ENCODE measurements at regions not wholly inside any gene's neighbourhood (a gene's known extent, or its start where the extent isn't known, plus 50 kb on each side); places are given as distances from the start of the nearest gene placed in this dataset.
"Not testable (repeated sequence)": the region's sequence is repeated elsewhere in the genome, so short reads cannot be mapped to it uniquely, and the experiment has no call there.

GRCh38 chr2:210730672-210731071, 174.3 kb downstream of the CPS1 start:
- no peak for DNase-seq (ENCODE audit: low read depth in 2 of 2)

DNA sequence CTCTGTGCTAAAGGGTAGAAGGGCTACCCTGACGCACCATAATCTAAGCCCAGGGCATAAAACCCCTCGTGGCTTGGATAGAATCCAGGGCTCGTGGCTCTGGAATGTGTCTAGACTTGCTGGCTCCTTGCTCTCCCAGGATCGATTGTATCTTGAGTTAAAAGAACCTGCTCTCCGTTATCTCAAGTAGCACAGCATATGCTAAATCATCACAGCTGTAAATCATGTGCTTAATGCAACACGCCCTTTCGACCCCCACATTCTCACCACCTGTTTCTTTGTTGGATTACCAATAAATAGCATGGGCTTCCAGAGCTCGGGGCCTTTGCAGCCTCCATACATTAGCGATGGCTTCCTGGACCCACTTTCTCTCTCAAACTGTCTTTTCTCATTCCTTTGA, 190.4 kb downstream of the CPS1 start:
- DNase-seq (ENCODE audit: low read depth in 2 of 2), result not testable (repeated sequence)

DNA sequence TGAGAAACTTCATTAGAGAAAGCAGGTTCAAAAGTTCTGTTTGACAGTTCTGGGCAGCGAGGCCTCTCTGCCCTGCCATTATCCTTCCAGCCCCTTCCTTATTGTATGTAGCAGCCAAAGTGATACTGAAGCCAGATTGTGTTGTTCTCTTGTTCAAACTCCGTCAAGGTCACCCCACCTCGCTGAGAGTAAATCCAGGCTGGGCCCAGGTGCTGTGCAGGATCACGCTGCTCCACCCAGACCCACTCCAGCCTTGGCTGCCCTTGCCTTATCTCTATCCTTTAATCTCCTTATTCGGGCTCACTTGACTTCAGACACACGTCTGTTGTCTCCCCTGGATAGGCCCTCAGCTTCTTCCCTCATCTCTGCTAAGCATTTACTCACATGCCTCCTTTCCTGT, 196.1 kb downstream of the CPS1 start:
- no peak for DNase-seq (ENCODE audit: low read depth in 2 of 2)

- DNase-seq (ENCODE audit: low read depth in 2 of 2), result no peak
Measured at GRCh38 chr2:210753386-210753785, 197.0 kb downstream of the CPS1 start.

DNA sequence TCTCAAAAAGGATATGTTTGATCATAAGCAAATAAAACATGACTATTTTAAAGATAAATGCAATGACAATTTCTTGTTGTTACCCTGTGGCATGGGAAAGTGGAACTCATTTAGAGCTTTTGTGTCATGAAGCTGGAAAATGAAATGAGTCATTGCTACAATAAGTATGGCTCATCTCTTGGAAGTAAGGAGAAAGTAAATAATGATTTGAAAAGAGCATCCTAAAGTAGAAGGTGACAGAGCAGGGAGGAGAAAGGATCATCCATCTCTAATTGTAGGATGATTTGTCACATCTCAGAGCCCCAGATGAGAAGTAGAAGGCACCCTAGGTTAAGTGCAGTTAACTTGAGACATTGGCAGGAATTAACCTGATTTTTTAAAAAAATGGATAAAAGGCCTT, 200.5 kb downstream of the CPS1 start:
- no peak for DNase-seq (ENCODE audit: low read depth in 2 of 2)

- no peak for DNase-seq (ENCODE audit: low read depth in 2 of 2)
Measured at GRCh38 chr2:210762604-210763588, 206.5 kb downstream of the CPS1 start.

- DNase-seq (ENCODE audit: low read depth in 2 of 2), result no peak
Measured at GRCh38 chr2:210768329-210768910, 212.0 kb downstream of the CPS1 start.

- DNase-seq (ENCODE audit: low read depth in 2 of 2), result no peak
Measured at GRCh38 chr2:210776756-210777155, 220.4 kb downstream of the CPS1 start.

GRCh38 chr2:210782222-210782621, 225.8 kb downstream of the CPS1 start:
- DNase-seq (ENCODE audit: low read depth in 2 of 2), result no peak

- not testable (repeated sequence) for DNase-seq (ENCODE audit: low read depth in 2 of 2)
Measured at GRCh38 chr2:210787831-210788230, 231.4 kb downstream of the CPS1 start.

DNA sequence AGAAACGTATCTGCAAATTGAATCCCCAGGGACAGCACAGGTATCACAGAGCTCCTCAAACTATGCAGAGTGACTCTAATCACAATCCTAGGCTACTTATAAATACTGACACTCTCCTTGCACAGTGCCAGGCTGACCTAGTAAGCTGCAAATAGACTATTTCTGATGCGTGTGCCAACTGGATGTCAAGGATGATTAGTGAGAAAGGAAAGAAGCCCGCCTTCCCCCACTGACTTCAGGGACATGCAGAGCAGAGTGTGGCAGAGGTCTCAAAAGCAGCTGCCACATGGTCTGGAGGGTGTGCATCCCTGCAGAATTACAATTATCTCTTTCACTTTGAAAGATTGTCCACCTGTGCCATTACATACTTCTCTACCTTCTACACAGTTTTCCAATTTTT, 235.6 kb downstream of the CPS1 start:
- no peak for DNase-seq (ENCODE audit: low read depth in 2 of 2)

DNA sequence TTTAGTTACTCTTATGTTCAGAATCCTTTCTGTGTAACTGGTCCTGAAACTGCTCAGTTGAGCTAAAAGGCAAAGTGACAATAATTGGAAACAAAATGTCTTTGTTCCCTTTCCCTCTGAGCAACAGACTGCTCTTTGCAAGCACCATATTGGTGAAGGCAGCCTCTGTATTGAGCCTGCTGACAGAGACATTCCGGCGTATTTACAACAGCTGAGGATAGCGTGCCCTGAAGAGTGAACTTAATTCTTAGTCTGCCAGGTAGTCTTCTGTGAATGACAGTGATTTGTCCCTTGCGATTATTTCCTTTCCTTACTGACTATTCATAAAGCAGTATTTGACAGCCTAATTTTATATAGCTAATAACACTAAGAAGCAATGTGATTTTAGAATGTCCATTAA, 239.1 kb downstream of the CPS1 start:
- DNase-seq (ENCODE audit: low read depth in 2 of 2), result no peak

DNA sequence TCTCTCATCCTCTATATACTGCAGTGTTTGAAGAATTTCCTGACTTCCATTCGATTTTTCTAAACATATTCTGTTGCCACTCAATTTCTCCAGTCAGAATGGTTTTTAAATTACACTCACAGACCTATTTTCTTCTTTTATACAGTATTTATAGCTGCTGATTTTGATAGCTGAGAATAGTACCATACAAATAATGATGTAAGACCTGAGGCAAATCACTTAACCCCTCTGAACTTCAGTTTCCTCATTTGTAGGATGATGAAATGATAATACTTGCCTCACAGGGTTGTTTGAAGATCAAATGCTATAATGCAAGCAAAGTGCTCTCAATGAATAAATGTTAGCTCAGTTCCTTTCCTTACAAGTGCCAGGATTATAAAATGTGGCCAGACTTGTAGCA, 241.8 kb downstream of the CPS1 start:
- DNase-seq (ENCODE audit: low read depth in 2 of 2), result no peak

- DNase-seq (ENCODE audit: low read depth in 2 of 2), result no peak
Measured at GRCh38 chr2:210814251-210815025, 258.0 kb downstream of the CPS1 start.

DNA sequence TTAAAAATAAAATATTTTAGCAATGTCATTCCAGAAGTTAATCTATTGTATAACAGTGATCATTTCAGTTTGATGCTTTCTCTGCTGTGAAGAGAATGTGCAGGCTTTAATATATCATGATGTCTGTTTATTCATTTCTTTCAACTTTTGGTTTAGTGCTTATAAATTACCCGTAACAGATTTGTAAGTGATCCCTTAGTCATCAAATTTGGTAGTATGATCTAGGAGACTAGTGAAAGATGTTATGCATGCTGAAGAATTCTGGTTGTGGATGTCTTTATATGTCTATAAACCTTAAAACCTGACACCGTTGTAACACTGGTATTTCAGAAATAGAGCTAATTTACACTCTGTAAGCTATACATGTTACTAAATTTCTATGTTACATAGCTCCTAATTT, 260.4 kb downstream of the CPS1 start:
- DNase-seq (ENCODE audit: low read depth in 2 of 2), result no peak

DNA sequence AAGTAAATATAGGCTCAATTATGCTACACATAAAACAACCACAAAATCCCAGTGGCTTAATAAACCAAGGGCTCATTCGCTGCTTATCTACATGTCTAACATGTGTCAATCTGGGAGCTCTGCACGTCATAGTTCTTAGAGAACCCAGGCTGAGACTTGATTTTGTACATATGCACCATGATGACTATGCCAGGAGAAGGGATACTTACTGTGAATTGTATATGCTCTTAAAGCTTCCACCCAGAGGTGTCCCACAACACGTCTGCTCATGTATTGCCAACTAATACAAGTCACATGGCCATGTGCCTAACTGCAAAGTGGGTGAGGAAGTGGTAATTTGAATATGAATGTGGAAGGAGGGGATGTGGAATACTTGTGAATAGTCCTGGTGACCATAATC, 262.1 kb downstream of the CPS1 start:
- no peak for DNase-seq (ENCODE audit: low read depth in 2 of 2)

DNA sequence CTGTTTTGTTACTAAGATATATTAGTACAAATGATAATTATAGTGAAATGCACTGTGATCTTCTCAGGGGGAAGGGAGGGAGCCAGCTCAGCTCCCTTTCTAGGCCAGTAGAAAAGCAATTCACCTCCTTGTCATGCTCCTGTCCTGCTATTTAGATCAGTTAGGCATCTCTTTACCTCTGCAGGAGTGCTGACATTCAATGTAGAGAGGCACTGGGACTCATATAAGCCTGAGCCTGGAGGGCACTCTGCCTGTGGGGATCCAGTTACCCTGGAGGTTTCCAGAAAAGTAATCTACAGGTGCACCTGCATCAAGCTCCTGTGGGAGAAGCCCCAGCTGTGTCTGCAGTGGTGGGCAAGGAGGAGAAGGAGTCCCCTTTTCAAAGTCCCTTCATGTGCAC, 277.0 kb downstream of the CPS1 start:
- no peak for DNase-seq (ENCODE audit: low read depth in 2 of 2)

- DNase-seq (ENCODE audit: low read depth in 2 of 2), result no peak
Measured at GRCh38 chr2:210839034-210839433, 282.6 kb downstream of the CPS1 start.

GRCh38 chr2:210839450-210839849, 283.1 kb downstream of the CPS1 start:
- DNase-seq (ENCODE audit: low read depth in 2 of 2), result no peak

DNA sequence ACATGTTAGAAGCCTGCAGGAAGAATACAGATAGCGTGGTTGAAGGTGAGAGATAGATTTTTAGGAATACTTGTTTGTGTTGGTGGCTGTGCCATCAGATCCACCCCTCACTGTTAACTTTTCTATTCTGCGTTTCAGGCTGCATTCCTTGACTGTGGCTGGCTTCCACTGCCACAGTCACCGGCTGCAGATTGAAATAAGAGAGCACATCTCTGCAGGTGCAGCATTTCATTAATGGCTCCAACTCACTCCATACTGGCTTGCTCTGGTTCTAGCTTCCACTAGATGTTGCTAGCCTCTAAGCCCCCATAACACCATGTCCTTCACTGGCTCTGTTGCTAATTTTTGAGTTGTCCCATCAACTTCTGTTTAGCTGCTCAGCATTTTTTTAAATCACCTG, 286.5 kb downstream of the CPS1 start:
- no peak for DNase-seq (ENCODE audit: low read depth in 2 of 2)

DNA sequence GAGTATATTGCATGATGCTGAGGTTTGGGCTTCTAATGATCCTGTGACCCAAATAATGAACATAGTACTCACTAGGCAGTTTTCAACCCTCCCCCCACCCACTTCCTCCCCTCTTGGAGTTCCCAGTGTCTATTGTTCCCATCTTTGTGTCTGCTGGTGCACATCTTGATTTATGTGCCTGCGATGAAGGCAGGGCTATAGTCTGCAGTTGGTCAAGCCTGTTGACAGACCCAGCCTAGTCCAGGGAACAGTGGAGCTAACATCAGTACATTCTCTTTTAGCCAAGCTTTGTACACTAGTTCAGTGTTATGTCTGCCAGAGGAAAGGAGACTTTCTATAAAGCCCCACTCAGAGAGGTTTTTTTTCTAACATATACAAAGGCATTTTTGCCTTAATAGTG, 287.6 kb downstream of the CPS1 start:
- DNase-seq (ENCODE audit: low read depth in 2 of 2), result no peak

DNA sequence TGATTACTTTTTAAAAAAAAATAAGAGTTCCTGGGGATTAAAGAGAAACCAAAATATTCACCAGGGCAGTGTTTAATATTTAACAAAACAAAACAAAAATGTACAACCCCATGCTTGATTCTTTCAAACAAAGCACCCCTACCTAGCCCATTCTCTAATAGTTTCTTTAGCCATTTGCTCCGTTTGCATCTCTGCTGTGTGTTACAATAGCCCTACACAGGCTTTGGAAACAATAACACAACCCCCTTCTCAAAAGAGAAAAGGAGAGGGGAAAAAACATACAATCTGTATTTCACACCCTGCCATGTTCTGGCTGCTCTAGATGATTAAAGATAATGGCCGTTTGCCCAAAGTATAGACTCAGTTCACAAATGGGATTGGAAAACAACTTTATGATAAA, 302.9 kb downstream of the CPS1 start:
- DNase-seq (ENCODE audit: low read depth in 2 of 2), result no peak

GRCh38 chr2:210860276-210860675, 303.9 kb downstream of the CPS1 start:
- DNase-seq (ENCODE audit: low read depth in 2 of 2), result no peak

Data from stimulated activated CD8-positive, alpha-beta memory T cell treated with anti-CD3 and anti-CD28 coated beads, Interleukin-2, amount 100 ng/mL, for 1 hour (primary cell).